ENCODE measurements at regions not wholly inside any gene's neighbourhood (a gene's known extent, or its start where the extent isn't known, plus 50 kb on each side); places are given as distances from the start of the nearest gene placed in this dataset.
A peak's percentile ranks its signal among the peaks of the same experiment; 100 is the strongest.

GRCh38 chr10:88110355-88110754, 246.9 kb downstream of the PTEN start:
- TF ChIP-seq RAD21 (IDR thresholded peaks at IDR 0.05; ENCODE audit: low read depth) = no peak
- no peak for TF ChIP-seq FOXM1 (IDR thresholded peaks at IDR 0.05; ENCODE audit: borderline replicate concordance, low read depth)
- no peak for TF ChIP-seq REST (IDR thresholded peaks at IDR 0.05; ENCODE audit: low read depth)
- no peak for TF ChIP-seq TAF1 (IDR thresholded peaks at IDR 0.05; ENCODE audit: low read depth)
- TF ChIP-seq YY1 (IDR thresholded peaks at IDR 0.05; ENCODE audit: low read depth) = no peak
- TF ChIP-seq TEAD4 (IDR thresholded peaks at IDR 0.05) = peak; percentile 75
- TF ChIP-seq USF1 (IDR thresholded peaks at IDR 0.05) = no peak
- no peak for TF ChIP-seq MAX (IDR thresholded peaks at IDR 0.05)
- TF ChIP-seq CREB1 (IDR thresholded peaks at IDR 0.05; ENCODE audit: low read depth) = no peak
- TF ChIP-seq NFIC (IDR thresholded peaks at IDR 0.05) = no peak
- peak; percentile 40; the same call in 1 of the 2 replicates for TF ChIP-seq EP300 (IDR thresholded peaks at IDR 0.05; ENCODE audit: borderline replicate concordance)
- no peak for TF ChIP-seq EGR1 (IDR thresholded peaks at IDR 0.05)
- TF ChIP-seq CEBPB (IDR thresholded peaks at IDR 0.05) = no peak
- TF ChIP-seq ZBTB7A (IDR thresholded peaks at IDR 0.05; ENCODE audit: low read depth) = no peak

All from Ishikawa (cell line).